M059J (cell line): ENCODE measurements at regions not wholly inside any gene's neighbourhood (a gene's known extent, or its start where the extent isn't known, plus 50 kb on each side); places are given as distances from the start of the nearest gene placed in this dataset.
A peak's percentile ranks its signal among the peaks of the same experiment; 100 is the strongest.
"Not testable (repeated sequence)": the region's sequence is repeated elsewhere in the genome, so short reads cannot be mapped to it uniquely, and the experiment has no call there.

ENCODE experiments used
- DNase-seq: peaks from one replicate; pipeline ENCODE4 v3.0.0-alpha.2; 2012; ENCODE audit warnings: low read depth

GRCh38 chr6:132054525-132054924 is 103.4 kb upstream of the CCN2 start:
- DNase-seq, result peak; percentile 65

GRCh38 chr6:132053511-132053910 is 102.3 kb upstream of the CCN2 start:
- DNase-seq, result peak; percentile 29

GRCh38 chr6:132052096-132052495 is 100.9 kb upstream of the CCN2 start:
- peak; percentile 33 for DNase-seq

- DNase-seq, result no peak
Measured at GRCh38 chr6:132045877-132046276, 94.7 kb upstream of the CCN2 start.

GRCh38 chr6:132043148-132043547 is 92.0 kb upstream of the CCN2 start:
- no peak for DNase-seq

- DNase-seq, result peak; percentile 64
Measured at GRCh38 chr6:132041706-132042105, 90.5 kb upstream of the CCN2 start.

- DNase-seq, result no peak
Measured at GRCh38 chr6:132028029-132028428, 76.9 kb upstream of the CCN2 start.

- DNase-seq, result no peak
Measured at GRCh38 chr6:132025468-132025867, 74.3 kb upstream of the CCN2 start.

GRCh38 chr6:132023490-132023889 is 72.3 kb upstream of the CCN2 start:
- DNase-seq, result peak; percentile 24

- peak; percentile 20 for DNase-seq
Measured at GRCh38 chr6:132021552-132022375, 70.6 kb upstream of the CCN2 start.

- not testable (repeated sequence) for DNase-seq
Measured at GRCh38 chr6:132020918-132021317, 69.7 kb upstream of the CCN2 start.

- peak; percentile 8 for DNase-seq
Measured at GRCh38 chr6:132020138-132020581, 69.0 kb upstream of the CCN2 start.

GRCh38 chr6:132019586-132019985 is 68.4 kb upstream of the CCN2 start:
- no peak for DNase-seq

GRCh38 chr6:132017942-132018341 is 66.8 kb upstream of the CCN2 start:
- DNase-seq, result no peak

GRCh38 chr6:132016396-132016795 is 65.2 kb upstream of the CCN2 start:
- DNase-seq, result no peak

GRCh38 chr6:132011582-132011981 is 60.4 kb upstream of the CCN2 start:
- no peak for DNase-seq

- no peak for DNase-seq
Measured at GRCh38 chr6:132009175-132009574, 58.0 kb upstream of the CCN2 start.

- DNase-seq, result no peak
Measured at GRCh38 chr6:132007474-132008190, 56.5 kb upstream of the CCN2 start.

- no peak for DNase-seq
Measured at GRCh38 chr6:132005178-132005577, 54.0 kb upstream of the CCN2 start.

GRCh38 chr6:132004668-132005067 is 53.5 kb upstream of the CCN2 start:
- no peak for DNase-seq

GRCh38 chr6:132003516-132004178 is 52.5 kb upstream of the CCN2 start:
- DNase-seq, result no peak
